IPS DF 6.9 (cell line): ENCODE measurements at regions not wholly inside any gene's neighbourhood (a gene's known extent, or its start where the extent isn't known, plus 50 kb on each side); places are given as distances from the start of the nearest gene placed in this dataset.

ENCODE experiments used
- DNase-seq: peaks from one replicate; pipeline ENCODE4 v3.0.0-alpha.2; 2013; ENCODE audit warnings: low read depth, low spot score
- H3K27ac ChIP-seq: one replicate; pipeline ENCODE4 v1.5.1; 2013; ENCODE audit warnings: low read length, control low read depth
- H3K27me3 ChIP-seq: 2 replicates; pipeline ENCODE4 v1.6.1; 2013; ENCODE audit warnings: mild to moderate bottlenecking, low read length; ENCODE audit not compliant: control insufficient read depth, insufficient read depth
- H3K36me3 ChIP-seq: 2 replicates; pipeline ENCODE4 v1.6.1; 2013; ENCODE audit warnings: low read length; ENCODE audit not compliant: control insufficient read depth, insufficient read depth
- H3K4me1 ChIP-seq: 2 replicates; pipeline ENCODE4 v1.6.1; 2013; ENCODE audit warnings: low read length; ENCODE audit not compliant: control insufficient read depth, insufficient read depth
- H3K4me3 ChIP-seq: 2 replicates; pipeline ENCODE4 v1.5.1; 2013; ENCODE audit warnings: mild to moderate bottlenecking, low read length
- H3K9me3 ChIP-seq: 2 replicates; pipeline ENCODE4 v1.6.1; 2013; ENCODE audit warnings: low read length, inconsistent platforms; ENCODE audit not compliant: control insufficient read depth, insufficient read depth
- WGBS: extraction: QIAGEN DNeasy Blood & Tissue Kit; methylation state at CpG from one replicate; pipeline ENCODE4 v1.1.7; 2013; ENCODE audit warnings: mixed read lengths, missing lambda C conversion rate; ENCODE audit not compliant: insufficient read length, insufficient coverage; 5-methylcytosine and 5-hydroxymethylcytosine counted together

DNA sequence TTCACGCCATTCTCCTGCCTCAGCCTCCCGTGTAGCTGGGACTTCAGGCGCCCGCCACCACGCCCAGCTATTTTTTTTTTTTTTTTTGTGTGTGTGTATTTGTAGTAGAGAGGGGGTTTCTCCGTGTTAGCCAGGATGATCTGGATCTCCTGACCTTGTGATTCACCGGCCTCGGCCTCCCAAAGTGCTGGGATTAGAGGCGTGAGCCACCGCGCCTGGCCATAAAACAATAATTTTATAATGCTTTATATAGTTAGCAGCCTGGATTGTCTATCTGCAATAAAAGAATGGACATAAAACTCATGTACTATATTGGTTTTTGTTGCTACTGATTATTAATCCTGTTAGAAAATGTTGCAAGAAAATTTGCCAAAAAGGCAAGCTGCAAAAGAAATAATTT is 195.9 kb upstream of the BANK1 start:
- no CpG with 5 or more reads among the region's 11 CpGs for WGBS
- DNase-seq = no peak
- H3K9me3 ChIP-seq = no peaks in the 10 kb centered on the region
- H3K4me1 ChIP-seq = no peaks in the 10 kb centered on the region
- H3K4me3 ChIP-seq = no peak overlapping the region
- no peak overlapping the region for H3K27ac ChIP-seq
- H3K36me3 ChIP-seq = no peaks in the 10 kb centered on the region
- no peaks in the 10 kb centered on the region for H3K27me3 ChIP-seq

DNA sequence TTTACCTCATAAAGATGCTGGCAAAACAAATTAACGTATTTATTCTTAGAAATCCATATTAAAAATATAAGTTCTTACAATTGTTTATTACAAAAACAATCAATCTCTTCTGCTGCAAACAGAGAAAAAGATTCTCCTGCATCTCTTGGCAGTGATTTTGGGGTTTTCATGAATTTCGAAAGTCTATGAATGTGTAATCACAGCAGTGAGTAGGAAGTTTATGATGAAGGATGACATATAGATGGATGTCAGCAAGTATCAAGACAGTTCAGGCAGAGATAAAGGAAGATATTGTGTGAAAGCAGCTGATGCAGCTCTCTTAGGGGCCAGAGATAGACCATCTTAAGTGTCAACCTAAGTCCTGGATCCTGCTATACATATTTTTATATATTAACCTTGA is 196.9 kb upstream of the BANK1 start:
- Histone ChIP-seq H3K36me3 (no peaks in the 10 kb centered on the region), H3K4me3 (no peak overlapping the region), H3K27me3 (no peaks in the 10 kb centered on the region), H3K9me3 (no peaks in the 10 kb centered on the region), H3K4me1 (no peaks in the 10 kb centered on the region), H3K27ac (no peak overlapping the region)
- WGBS = no CpG with 5 or more reads among the region's 2 CpGs
- DNase-seq = no peak

DNA sequence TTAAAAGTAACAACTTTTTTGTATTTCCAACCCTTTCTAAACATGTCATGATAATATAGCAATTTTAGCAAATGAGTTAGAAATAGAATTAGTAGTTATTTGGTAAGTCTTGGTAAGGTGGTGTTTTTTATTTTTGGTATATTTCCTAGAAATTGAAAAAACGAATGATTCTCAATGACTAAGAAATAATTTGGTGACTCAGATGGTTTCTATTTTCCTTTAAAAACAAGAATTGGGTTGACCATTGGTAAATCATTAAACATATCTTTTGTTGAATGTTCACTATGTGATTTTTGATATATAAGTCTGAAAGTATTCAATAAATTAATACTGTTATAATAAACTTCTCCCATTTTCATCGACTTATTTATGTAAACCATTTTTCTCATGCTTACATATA is 206.2 kb upstream of the BANK1 start:
- DNase-seq = no peak
- no peak overlapping the region for H3K27ac ChIP-seq
- H3K4me1 ChIP-seq = no peaks in the 10 kb centered on the region
- no peaks in the 10 kb centered on the region for H3K9me3 ChIP-seq
- H3K36me3 ChIP-seq = no peaks in the 10 kb centered on the region
- 100% methylated on average over 1 of the region's 2 CpGs for WGBS
- H3K27me3 ChIP-seq = no peaks in the 10 kb centered on the region
- no peak overlapping the region for H3K4me3 ChIP-seq

DNA sequence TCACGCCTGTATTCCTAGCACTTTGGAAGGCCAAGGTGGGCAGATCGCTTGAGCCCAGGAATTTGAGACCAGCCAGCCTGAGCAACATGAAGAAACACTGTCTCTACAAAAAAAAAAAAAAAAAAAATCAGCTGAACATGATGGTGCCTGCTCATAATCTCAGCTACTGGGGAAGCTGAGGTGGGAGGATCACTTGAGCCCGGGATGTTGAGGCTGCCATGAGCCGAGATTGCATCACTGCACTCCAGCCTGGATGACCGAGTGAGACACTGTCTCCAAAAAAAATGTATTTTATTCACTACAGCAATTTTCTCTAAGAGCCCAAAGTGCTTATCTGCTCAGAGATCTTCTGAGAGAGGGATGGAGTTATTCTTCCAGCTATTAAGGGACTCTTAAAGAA is 215.8 kb upstream of the PPP3CA start:
- H3K27me3 ChIP-seq = no peaks in the 10 kb centered on the region
- H3K36me3 ChIP-seq = no peaks in the 10 kb centered on the region
- no peak for DNase-seq
- H3K4me1 ChIP-seq = no peaks in the 10 kb centered on the region
- no peak overlapping the region for H3K27ac ChIP-seq
- no peak overlapping the region for H3K4me3 ChIP-seq
- no CpG with 5 or more reads among the region's 5 CpGs for WGBS
- H3K9me3 ChIP-seq = no peaks in the 10 kb centered on the region

DNA sequence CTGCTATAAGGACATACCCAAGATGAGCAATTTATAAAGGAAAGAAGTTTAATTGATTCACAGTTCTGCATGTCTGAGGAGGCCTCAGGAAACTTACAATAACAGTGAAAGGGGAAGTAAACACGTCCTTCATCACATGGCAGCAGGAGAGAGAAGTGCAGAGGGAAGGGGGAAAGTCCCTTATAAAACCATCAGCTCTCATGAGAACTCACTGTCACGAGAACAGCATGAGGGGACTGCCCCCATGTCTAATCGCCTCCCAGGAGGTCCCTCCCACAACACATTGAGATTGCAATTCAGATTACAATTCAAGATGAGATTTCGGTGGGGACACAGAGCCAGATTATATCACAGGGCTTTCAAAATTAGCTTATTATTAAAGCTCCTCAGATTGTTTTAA is 209.5 kb upstream of the PPP3CA start:
- WGBS = no CpG with 5 or more reads among the region's 4 CpGs
- Histone ChIP-seq H3K27ac (no peak overlapping the region), H3K27me3 (no peaks in the 10 kb centered on the region), H3K4me1 (no peaks in the 10 kb centered on the region; the same call in 1 of the 2 replicates), H3K4me3 (no peak overlapping the region), H3K36me3 (no peaks in the 10 kb centered on the region), H3K9me3 (no peaks in the 10 kb centered on the region)
- no peak for DNase-seq

DNA sequence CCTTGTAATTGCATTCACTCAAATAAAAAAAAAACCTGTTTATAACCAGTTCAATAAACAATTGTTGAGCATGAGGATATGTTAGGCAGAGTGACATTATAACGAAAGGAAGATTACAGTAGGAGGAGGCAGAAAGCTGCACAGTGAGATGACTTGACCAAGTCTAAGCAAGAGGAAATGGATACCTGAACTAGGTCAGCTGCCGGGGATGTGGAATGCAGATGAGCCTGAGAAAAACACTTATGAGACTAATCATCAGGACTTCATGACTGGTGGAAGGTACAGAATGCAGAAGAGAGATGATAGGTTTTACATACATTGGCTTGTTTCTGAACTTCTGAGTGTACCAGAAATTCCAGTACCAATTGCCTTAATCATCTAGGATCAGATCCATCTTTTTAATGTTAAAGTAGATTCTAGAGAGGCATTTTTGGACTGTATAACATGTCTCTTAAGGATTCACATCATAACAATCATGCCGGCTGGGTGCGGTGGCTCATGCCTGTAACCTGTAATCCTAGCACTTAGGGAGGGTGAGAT is 208.1 kb upstream of the PPP3CA start:
- DNase-seq = no peak
- no CpG with 5 or more reads among the region's 4 CpGs for WGBS
- H3K9me3 ChIP-seq = no peaks in the 10 kb centered on the region
- H3K27ac ChIP-seq = no peak overlapping the region
- no peaks in the 10 kb centered on the region for H3K27me3 ChIP-seq
- H3K36me3 ChIP-seq = no peaks in the 10 kb centered on the region
- H3K4me3 ChIP-seq = no peak overlapping the region
- H3K4me1 ChIP-seq = no peaks in the 10 kb centered on the region; the same call in 1 of the 2 replicates

DNA sequence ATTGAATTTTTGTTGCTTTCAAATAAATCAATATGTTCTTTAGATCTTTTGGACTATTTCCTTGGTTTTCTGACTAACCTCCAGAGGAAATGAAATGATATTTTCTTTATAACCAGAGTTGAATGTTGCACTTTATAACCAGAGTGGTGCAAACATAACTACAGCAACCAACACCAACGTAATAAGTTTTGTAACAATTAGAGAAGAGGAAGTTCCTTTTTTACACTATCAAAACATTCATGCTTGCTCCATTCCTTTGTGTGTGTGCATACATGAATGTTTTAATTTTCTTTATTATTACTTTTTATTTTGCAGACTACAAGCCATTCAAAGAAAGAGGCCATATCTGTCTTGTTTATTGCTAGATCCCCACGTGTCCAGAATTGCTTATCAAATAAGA is 193.0 kb upstream of the PPP3CA start:
- Histone ChIP-seq H3K27ac (no peak overlapping the region), H3K4me3 (no peak overlapping the region), H3K4me1 (no peaks in the 10 kb centered on the region), H3K27me3 (no peaks in the 10 kb centered on the region), H3K9me3 (no peaks in the 10 kb centered on the region), H3K36me3 (no peaks in the 10 kb centered on the region)
- WGBS = no CpG with 5 or more reads among the region's 2 CpGs
- DNase-seq = no peak

DNA sequence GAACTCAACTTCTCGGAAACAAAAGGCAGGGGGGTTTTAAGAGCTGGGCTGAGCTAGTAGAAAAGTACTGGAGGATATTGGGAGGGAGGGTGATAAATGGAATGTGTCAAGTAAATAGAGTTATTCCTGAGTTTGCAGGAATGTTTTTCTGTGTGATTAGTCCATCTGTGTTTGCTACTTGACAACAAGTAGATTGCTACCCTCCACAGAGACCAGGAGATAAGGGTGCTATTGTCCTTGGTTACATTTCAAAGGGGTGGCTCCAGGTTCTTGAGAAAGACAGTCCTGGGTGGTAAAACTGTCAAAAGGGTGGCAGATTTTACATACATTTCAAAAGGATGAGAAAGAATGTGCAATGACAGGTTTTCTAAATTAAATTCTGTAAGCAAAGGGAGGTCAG is 181.2 kb upstream of the PPP3CA start:
- Histone ChIP-seq H3K27me3 (no peaks in the 10 kb centered on the region), H3K4me3 (no peak overlapping the region), H3K36me3 (no peaks in the 10 kb centered on the region), H3K9me3 (no peaks in the 10 kb centered on the region), H3K4me1 (no peaks in the 10 kb centered on the region), H3K27ac (no peak overlapping the region)
- no CpG with 5 or more reads among the region's 1 CpG for WGBS
- DNase-seq = no peak

DNA sequence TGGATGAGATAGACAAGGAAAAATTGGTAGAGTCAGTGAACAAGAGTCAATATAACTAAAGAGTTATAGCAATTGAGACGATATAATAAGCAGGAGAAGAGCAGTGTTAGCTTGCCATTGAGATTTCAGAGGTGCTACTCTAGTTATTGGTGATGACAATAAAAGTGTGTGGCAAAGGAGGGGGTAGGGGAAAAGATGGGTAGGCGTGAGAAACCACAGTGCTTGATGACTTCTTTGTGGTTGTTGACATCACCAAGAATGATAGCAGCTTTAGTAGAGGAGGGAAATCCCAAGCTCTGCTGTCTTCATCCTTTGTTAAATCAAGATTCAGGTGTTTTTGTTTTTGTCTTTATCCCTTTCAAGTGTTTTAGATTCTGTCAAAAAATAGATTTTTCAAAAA is 179.9 kb upstream of the PPP3CA start:
- Histone ChIP-seq H3K36me3 (no peaks in the 10 kb centered on the region), H3K4me1 (no peaks in the 10 kb centered on the region), H3K4me3 (no peak overlapping the region), H3K27ac (no peak overlapping the region), H3K9me3 (no peaks in the 10 kb centered on the region), H3K27me3 (no peaks in the 10 kb centered on the region)
- DNase-seq = no peak
- WGBS = no CpG with 5 or more reads among the region's 2 CpGs

DNA sequence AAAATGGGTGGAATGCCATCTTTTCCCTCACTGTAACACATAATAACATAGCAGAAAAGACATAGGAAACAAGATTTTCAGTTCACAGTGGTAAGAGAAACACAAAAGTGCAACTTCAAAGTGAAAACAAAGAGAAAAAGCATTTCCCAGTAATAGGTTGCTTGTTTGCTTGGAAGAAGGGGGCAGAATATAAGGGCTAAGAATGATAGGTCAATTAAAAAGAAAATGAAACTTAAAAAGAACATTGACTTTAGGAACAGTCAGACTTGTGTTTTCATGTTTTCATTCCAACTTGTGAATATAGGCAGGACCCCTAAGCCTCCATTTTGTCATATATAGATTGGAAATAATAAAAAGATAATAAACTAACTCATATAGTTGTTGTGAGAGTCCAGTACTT is 168.2 kb upstream of the PPP3CA start:
- H3K9me3 ChIP-seq = no peaks in the 10 kb centered on the region
- no peaks in the 10 kb centered on the region for H3K27me3 ChIP-seq
- no peaks in the 10 kb centered on the region for H3K36me3 ChIP-seq
- H3K4me1 ChIP-seq = no peaks in the 10 kb centered on the region
- no peak overlapping the region for H3K27ac ChIP-seq
- DNase-seq = no peak
- H3K4me3 ChIP-seq = no peak overlapping the region

DNA sequence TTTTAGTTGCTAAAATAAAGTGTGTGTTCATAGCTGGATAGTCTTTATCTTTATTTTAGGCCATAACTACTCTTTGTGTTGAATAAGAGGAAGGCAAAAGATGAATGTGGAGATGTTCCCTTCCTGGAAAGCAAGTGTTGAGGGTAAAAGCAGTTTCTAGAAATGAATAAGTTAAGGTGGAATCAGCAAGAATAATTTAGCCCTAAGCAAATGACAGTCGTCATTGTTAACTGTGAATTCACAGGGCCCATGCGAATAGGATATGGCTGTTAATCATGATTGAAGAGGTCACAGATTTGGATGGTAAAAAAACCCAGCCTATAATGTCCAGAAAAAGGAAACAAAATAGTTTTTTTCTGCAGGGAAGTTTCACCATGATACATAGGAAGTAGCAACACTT is 167.8 kb upstream of the PPP3CA start:
- Histone ChIP-seq H3K36me3 (no peaks in the 10 kb centered on the region), H3K4me3 (no peak overlapping the region), H3K9me3 (no peaks in the 10 kb centered on the region), H3K27me3 (no peaks in the 10 kb centered on the region), H3K4me1 (no peaks in the 10 kb centered on the region), H3K27ac (no peak overlapping the region)
- no CpG with 5 or more reads among the region's 2 CpGs for WGBS
- no peak for DNase-seq
